ENCODE measurements at regions not wholly inside any gene's neighbourhood (a gene's known extent, or its start where the extent isn't known, plus 50 kb on each side); places are given as distances from the start of the nearest gene placed in this dataset.

DNA sequence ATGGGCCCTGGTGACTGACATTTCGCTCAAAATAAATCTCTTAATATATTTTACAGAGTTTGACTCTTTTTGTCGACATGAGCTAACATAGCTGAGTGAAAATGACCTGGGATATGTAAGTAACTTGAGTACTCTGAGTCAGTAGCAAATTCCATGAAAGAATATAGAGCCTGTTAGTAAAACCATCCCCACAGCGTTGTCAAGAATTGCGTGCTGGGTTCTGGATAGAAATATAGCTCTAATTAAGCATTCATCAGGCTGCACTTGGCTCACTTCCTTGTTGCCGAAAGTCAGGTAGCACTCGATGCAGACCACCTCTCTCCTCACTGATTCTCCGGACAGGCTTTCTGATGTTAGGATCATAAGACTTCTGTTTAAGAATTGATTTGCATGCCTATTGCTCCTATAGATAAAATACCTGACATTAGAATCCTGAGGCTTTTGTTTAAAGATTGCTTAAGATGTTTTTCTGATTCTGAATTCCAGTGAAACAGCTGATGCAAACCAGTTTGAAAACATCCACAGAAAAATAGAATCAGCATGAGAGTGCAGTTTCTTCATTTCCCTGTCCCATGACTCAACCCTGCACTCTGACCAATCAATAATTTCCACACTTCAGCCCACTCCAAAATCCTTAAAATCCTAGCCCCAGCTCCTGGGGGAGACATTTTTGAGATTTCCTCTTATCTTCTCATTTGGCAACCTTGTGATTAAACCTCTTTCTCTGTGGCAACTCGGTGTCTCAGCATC lies 310.6 kb downstream of the DIRAS2 start:
- Mint-ChIP-seq H3K36me3 (ENCODE audit: unreplicated experiment) (no peaks in the 10 kb centered on the region), H3K9me3 (ENCODE audit: unreplicated experiment) (no peaks in the 10 kb centered on the region), H3K4me1 (ENCODE audit: unreplicated experiment) (peaks cover 45% of the 10 kb centered on the region), H3K4me3 (ENCODE audit: unreplicated experiment) (no peak overlapping the region), H3K27me3 (ENCODE audit: unreplicated experiment) (no peaks in the 10 kb centered on the region), H3K27ac (ENCODE audit: unreplicated experiment) (peak overlapping the region; percentile 84)
- TF ChIP-seq, protein P1, sequence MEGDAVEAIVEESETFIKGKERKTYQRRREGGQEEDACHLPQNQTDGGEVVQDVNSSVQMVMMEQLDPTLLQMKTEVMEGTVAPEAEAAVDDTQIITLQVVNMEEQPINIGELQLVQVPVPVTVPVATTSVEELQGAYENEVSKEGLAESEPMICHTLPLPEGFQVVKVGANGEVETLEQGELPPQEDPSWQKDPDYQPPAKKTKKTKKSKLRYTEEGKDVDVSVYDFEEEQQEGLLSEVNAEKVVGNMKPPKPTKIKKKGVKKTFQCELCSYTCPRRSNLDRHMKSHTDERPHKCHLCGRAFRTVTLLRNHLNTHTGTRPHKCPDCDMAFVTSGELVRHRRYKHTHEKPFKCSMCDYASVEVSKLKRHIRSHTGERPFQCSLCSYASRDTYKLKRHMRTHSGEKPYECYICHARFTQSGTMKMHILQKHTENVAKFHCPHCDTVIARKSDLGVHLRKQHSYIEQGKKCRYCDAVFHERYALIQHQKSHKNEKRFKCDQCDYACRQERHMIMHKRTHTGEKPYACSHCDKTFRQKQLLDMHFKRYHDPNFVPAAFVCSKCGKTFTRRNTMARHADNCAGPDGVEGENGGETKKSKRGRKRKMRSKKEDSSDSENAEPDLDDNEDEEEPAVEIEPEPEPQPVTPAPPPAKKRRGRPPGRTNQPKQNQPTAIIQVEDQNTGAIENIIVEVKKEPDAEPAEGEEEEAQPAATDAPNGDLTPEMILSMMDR (IDR thresholded peaks at IDR 0.05): no peak
- DNase-seq (ENCODE audit: extremely low spot score, unreplicated experiment): no peak

DNA sequence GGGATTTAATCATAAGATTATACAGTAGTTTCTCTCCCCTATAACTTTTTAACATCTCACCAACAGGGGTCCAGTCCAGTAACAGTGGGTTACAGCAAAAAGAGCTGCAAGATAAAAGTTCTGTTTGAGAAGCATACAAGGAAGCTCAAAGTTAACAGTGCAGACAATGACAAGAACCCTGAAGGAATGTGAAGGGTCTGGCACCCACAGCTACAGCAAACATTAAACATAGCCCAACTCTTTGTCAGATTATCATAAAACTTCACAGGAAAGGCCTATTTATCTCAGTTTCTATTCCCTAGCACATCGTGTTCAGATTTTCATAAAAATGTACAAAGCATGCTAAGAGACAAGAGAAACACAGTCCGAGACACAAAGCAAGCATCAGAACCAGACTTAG lies 309.4 kb downstream of the DIRAS2 start:
- no peaks in the 10 kb centered on the region for H3K36me3 Mint-ChIP-seq (ENCODE audit: unreplicated experiment)
- peaks cover 38% of the 10 kb centered on the region for H3K4me1 Mint-ChIP-seq (ENCODE audit: unreplicated experiment)
- no peak for DNase-seq (ENCODE audit: extremely low spot score, unreplicated experiment)
- H3K9me3 Mint-ChIP-seq (ENCODE audit: unreplicated experiment): no peaks in the 10 kb centered on the region
- TF ChIP-seq, protein P1 (IDR thresholded peaks at IDR 0.05): no peak
- no peaks in the 10 kb centered on the region for H3K27me3 Mint-ChIP-seq (ENCODE audit: unreplicated experiment)
- peak overlapping the region; percentile 84 for H3K27ac Mint-ChIP-seq (ENCODE audit: unreplicated experiment)
- no peak overlapping the region for H3K4me3 Mint-ChIP-seq (ENCODE audit: unreplicated experiment)

DNA sequence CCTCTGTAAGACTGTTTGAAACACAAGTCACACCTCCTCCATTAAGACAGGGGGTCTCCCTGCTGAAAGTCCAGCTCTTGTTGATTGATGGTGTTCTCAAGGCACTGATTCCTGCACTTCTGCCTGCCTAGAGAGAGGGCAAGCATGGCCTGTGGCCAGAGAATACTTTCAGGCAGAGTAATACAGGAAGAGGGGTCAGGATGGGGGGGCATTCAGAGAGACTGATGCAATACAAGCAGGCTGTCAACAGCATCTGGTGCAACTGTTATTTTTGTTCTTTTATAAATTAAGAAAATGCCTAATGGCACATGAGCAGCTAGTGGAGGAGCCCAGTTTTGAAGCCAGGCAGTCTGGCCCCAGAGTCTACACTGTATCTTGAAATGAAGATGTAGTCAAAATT lies 302.2 kb downstream of the DIRAS2 start:
- Mint-ChIP-seq H3K4me3 (ENCODE audit: unreplicated experiment) (no peak overlapping the region), H3K27me3 (ENCODE audit: unreplicated experiment) (no peaks in the 10 kb centered on the region), H3K9me3 (ENCODE audit: unreplicated experiment) (peaks cover 10% of the 10 kb centered on the region), H3K36me3 (ENCODE audit: unreplicated experiment) (no peaks in the 10 kb centered on the region), H3K27ac (ENCODE audit: unreplicated experiment) (peak overlapping the region; percentile 86), H3K4me1 (ENCODE audit: unreplicated experiment) (peaks cover 49% of the 10 kb centered on the region)
- TF ChIP-seq, protein P1 (IDR thresholded peaks at IDR 0.05): no peak
- DNase-seq (ENCODE audit: extremely low spot score, unreplicated experiment): no peak

DNA sequence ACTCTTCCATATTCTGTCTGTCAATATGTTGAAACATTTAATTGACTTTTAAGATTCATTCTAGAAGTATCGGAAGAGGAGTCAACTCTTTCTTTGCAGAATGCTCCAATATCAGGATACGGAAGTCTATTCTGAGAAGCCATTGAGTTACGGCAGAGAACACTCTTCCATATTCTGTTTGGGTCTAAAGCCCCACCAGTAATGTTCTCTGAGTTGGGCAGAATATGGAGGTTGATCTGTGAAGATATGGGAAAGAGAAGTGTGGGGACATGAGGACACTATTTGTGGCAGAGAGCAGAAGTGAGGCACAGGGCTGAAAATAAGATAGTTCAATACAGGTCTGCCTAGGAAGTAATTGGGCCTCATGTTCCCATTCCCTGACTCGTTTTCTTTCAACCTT lies 300.0 kb downstream of the DIRAS2 start:
- Mint-ChIP-seq H3K27ac (ENCODE audit: unreplicated experiment) (peak overlapping the region; percentile 84), H3K36me3 (ENCODE audit: unreplicated experiment) (no peaks in the 10 kb centered on the region), H3K4me1 (ENCODE audit: unreplicated experiment) (peaks cover 53% of the 10 kb centered on the region), H3K4me3 (ENCODE audit: unreplicated experiment) (no peak overlapping the region), H3K27me3 (ENCODE audit: unreplicated experiment) (no peaks in the 10 kb centered on the region), H3K9me3 (ENCODE audit: unreplicated experiment) (peaks cover 10% of the 10 kb centered on the region)
- DNase-seq (ENCODE audit: extremely low spot score, unreplicated experiment): no peak
- TF ChIP-seq, protein P1 (IDR thresholded peaks at IDR 0.05): no peak

DNA sequence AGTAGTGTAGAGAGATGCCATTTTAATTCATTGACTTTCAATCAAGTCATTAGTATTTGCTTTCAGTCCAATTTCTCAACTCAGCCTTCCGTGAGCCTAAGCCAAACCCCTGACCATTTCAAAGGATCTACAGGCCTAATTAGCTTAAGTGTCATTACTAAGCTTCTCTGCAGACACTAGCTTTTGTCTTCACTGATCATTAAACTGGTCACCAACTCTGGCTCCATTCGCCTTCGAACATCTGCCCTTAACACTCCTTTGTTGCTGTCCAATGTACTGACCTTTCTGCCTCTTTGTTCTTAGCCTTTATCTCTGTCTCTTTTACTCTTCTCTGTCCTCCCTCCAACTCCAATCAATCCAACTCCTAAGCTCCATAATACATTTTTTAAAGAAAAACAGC lies 299.3 kb downstream of the DIRAS2 start:
- Mint-ChIP-seq H3K36me3 (ENCODE audit: unreplicated experiment) (no peaks in the 10 kb centered on the region), H3K4me3 (ENCODE audit: unreplicated experiment) (no peak overlapping the region), H3K27me3 (ENCODE audit: unreplicated experiment) (no peaks in the 10 kb centered on the region), H3K4me1 (ENCODE audit: unreplicated experiment) (peaks cover 55% of the 10 kb centered on the region), H3K9me3 (ENCODE audit: unreplicated experiment) (peaks cover 15% of the 10 kb centered on the region), H3K27ac (ENCODE audit: unreplicated experiment) (peak overlapping the region; percentile 84)
- TF ChIP-seq, protein P1 (IDR thresholded peaks at IDR 0.05): no peak
- no peak for DNase-seq (ENCODE audit: extremely low spot score, unreplicated experiment)
